Fibroblast of lung (primary cell): ENCODE measurements at regions not wholly inside any gene's neighbourhood (a gene's known extent, or its start where the extent isn't known, plus 50 kb on each side); places are given as distances from the start of the nearest gene placed in this dataset.
"Not testable (repeated sequence)": the region's sequence is repeated elsewhere in the genome, so short reads cannot be mapped to it uniquely, and the experiment has no call there.

Experiments used
- CTCF ChIP-seq, 2 donors: IDR thresholded peaks in 1 of 2; conservative IDR thresholded peaks in 1 of 2; 1 replicate in 1 of 2; 2 replicates in 1 of 2; pipeline ENCODE4 v1.5.1; 2011 to 2012; ENCODE audit warnings: low read length in 2 of 2, control low read depth in 1 of 2, inconsistent platforms in 1 of 2, low read depth in 1 of 2, mild to moderate bottlenecking in 1 of 2
- EZH2 ChIP-seq: IDR thresholded peaks from 2 replicates; pipeline ENCODE4 v1.5.1; 2012; ENCODE audit warnings: low read length, control low read depth, mild to moderate bottlenecking; ENCODE audit errors: missing control alignments

GRCh38 chr22:48912356-48913066 is 915.2 kb downstream of the BRD1 start:
- not testable (repeated sequence) for TF ChIP-seq CTCF (conservative IDR thresholded peaks at IDR 0.05 in 1 of 2, IDR thresholded peaks at IDR 0.05 in 1 of 2; ENCODE audit: low read depth in 1 of 2, low read length in 2 of 2); EZH2
